NCI-H774 (cell line): ENCODE measurements at regions not wholly inside any gene's neighbourhood (a gene's known extent, or its start where the extent isn't known, plus 50 kb on each side); places are given as distances from the start of the nearest gene placed in this dataset.

ENCODE experiments used
- DNase-seq: peaks from one replicate; lab custom pipeline; 2025; lab: John Stamatoyannopoulos, UW

DNA sequence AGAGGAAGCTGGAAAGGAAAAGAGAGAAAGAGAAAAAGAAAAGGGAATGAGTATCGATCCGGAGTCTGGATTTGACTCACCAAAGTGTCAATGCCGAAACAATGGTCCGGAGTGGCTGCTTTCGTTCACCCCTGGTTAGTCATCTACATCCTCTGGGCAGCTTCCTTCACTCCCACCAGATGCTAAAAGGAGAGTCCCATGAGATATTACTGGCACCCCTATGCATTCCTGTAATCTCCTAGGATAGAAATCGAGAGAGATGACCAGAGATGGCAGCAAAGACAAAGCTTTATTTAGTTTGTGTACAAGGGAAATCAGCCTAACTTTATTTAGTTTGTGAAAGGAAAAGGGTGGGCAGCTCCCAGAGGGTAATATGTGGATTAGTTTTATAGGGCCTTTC is 622.2 kb downstream of the ZPLD1 start:
- DNase-seq, result no peak

- DNase-seq, result no peak
Measured at GRCh38 chr3:103057487-103057886, 622.7 kb downstream of the ZPLD1 start.

GRCh38 chr3:103059432-103059831 is 624.6 kb downstream of the ZPLD1 start:
- DNase-seq, result no peak

DNA sequence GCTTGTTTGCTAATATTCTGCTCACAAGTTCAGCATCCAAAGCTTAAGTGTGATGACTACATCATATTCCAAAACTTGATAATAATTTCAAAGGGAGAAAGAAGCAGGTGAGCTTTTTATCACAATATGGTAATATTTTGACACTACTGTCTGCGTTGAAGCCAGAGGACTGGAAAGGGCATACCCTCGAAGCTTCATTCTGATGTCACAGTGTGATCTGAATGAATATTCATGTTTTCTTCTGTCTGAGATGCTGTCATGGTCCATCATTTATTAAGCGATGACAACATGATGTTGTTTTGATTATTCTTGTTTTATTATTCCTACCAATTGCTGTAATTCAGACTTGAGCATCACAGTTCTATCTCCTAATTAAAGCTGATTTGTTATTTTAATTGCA is 625.4 kb downstream of the ZPLD1 start:
- DNase-seq, result no peak

- no peak for DNase-seq
Measured at GRCh38 chr3:103067963-103068362, 633.1 kb downstream of the ZPLD1 start.

DNA sequence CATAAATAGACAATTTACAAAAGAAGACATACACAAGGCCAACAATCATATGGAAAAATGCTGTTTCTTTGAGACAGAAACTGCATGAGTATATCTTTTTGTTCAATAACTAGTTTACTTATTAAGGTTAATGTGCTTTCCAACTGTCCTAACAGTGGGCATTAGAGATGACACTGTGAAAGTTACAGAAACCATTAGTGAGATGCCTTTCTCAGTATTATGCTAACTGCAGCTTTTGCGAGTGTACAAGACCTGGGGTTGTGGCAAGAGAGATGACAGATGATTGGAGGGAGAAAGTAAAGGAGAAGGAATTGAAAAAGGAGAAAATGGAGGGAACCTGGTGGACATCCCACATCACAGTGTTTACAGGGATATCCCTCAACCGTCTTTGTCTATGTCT is 640.5 kb downstream of the ZPLD1 start:
- no peak for DNase-seq

DNA sequence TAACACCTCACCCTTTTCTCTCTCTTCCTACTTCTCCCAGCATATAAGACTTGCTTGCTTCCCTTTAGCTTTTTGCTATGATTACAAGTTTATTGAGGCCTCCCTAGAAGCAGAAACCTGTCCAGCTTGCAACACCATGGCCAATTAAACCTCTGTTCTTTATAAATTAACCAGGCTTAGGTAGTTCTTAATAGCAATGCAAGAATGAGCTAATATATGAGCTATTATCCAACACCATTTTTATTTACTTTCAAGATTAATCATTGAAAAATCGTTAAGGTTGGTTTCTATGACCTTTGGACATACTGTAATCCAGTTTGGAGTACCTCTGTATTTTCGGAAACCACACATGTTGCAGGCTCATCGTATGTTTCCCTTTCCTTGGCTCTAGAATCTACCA is 643.1 kb downstream of the ZPLD1 start:
- DNase-seq, result no peak

- DNase-seq, result no peak
Measured at GRCh38 chr3:103082501-103082900, 647.7 kb downstream of the ZPLD1 start.

DNA sequence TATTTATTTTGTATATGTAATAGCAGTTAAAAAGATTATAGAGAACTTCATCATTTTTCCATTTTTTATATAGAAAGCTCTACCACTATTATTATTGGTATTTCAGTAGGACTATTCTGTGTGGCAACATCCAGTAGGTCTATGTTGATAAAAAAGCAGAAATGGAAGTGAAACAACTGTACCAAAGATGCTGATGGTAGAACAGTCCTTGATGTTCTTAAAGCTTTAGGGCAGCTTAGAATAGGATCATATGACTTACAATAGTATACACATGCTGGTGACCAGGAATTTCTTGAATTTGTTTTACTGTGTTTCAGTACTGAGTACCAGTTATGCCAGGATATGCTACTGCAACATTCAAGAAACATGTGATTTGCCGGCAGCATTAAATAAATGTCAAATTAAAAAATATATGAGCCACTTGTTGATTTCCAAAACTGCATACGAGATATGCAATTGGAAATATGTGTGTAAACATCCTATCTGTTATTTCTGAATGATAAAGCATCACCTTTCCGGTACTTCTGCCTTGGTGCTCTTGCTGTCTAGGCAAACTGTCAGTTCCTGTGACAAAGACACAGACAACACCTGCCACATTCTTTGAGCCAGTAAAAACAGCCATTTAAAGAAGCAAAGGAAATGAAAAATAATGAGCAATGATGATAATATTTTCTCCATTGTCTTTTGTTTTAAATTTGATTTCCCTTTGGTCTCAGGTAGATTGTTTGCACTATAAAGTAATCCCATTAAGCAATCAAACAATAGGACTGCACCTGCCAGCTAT is 649.2 kb downstream of the ZPLD1 start:
- no peak for DNase-seq

DNA sequence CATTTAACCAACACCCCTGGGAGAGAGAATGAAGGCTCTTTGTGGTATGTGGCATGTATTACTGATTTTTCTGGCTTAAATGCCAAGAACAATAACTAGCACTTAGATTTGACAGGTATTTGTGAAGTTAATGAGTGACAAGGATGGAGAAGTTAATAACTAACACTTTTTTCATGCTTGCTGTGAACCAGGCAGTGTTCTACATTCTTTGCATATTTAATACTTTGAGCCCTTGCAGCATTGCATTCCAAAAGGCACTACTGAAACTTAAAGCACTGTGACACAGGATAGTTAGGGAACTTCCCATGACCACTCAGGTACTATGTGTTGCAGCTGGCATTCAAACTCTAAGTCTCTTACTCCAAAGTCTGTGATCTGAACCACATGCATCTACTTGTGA is 650.6 kb downstream of the ZPLD1 start:
- no peak for DNase-seq

- no peak for DNase-seq
Measured at GRCh38 chr3:103089758-103090157, 654.9 kb downstream of the ZPLD1 start.

- DNase-seq, result no peak
Measured at GRCh38 chr3:103105206-103105605, 670.4 kb downstream of the ZPLD1 start.

DNA sequence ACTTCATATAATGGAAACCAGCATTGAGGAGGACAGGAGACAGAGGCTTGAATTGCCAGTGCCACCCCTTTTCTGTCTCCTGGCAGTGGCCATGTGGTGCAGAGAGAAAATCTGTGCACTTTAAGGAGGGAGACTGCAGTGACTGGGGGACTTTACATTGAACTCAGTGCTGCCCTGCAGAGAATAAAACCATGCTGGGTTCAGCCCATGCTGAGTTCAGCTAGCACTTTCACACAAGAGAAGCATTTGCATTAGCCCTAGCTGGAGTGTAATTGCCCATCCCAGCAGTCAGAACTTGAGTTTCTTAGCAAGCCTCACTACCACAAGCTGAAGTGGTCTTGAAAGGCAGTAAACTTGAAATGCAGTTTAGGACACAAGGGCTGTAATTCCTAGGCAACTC is 677.5 kb downstream of the ZPLD1 start:
- no peak for DNase-seq

- no peak for DNase-seq
Measured at GRCh38 chr3:103126115-103126514, 691.3 kb downstream of the ZPLD1 start.

DNA sequence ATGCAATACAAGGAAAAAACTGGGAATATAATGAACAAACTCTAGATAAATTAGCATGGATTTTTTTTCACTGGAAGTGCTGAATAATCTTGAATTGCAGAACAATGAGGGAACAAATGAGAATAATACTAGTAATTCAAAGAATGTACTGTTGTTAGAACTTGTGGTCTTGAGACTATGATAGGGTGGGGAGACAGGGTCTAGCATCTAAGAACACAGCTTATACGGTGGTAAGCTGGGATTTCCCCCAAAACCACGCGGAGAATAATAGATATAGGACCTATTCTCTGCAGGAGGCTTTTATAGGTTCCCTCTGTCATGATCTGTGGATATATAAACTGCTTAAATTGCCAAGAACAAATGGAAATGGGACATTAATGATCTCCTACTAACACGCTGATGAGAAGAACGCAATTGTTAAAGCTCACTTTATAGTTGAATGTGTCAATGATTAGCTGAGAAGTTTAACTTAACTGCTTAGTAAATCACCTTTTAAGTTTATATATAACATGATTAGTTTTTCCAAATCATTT is 692.3 kb downstream of the ZPLD1 start:
- no peak for DNase-seq

DNA sequence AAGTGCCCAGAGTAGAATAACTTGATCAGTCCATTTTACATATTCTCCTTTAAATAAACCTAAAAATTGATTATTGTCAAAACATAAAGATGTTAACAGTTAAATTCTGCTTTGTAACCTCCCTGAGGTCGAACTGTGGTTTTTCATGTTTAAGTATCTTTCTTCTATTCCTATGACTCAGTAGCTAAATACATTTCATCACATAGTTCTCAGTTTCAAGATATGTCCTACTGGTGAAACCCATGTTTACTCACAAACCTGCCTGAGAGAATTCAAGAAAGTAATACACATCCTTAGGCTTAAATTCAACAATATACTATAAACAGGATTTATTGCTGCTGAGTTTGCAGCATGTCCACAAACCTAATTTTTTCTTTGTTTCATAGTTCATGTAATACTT is 692.9 kb downstream of the ZPLD1 start:
- DNase-seq, result no peak

DNA sequence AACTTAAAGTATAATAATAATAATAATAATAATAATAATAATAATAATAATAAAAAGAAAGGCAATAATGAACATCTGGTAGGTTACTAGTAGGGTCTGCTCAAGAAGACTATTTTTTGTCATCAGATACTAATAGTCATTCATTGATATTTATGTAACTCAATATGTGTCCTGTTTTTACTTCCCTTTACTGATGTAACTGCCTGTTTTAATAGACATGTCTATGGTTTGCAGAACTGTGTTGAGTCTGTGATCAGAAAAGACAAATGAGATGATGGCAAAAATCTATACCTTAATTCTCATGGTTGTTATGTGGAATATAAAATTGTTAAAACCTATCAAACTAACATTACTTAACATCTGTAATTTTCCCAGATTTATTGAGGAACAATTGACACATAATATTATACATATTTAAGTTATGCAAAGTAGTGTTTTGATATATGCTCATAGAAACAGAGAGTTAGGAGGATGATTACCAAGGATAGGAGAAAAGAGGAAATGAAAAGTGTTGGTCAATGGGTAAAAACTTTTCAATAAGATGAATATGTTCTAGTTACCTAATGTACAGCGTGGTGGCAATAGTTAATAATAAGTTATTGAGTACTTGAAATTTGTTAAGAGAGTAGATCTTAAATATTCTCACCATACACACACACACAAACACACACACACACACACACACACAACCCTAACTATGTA is 699.4 kb downstream of the ZPLD1 start:
- DNase-seq, result no peak

GRCh38 chr3:103136621-103137020 is 701.8 kb downstream of the ZPLD1 start:
- no peak for DNase-seq

DNA sequence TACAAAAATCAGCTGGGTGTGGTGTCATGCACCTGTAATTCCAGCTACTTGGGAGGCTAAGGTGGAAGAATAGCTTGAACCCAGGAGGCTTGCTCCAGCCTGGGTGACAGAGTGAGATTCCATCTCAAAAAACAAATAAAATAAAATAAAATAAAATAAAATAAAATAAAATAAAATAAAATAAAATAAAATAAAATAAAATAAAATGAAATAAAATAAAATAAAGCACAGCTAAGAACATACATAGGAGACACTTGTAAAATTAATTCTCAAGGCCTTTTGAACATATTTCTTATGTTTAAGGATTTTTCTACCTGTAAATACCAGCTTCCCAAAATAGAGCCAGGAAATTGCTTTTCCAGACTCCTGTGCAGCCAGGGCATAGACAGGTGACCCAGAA is 703.0 kb downstream of the ZPLD1 start:
- no peak for DNase-seq

DNA sequence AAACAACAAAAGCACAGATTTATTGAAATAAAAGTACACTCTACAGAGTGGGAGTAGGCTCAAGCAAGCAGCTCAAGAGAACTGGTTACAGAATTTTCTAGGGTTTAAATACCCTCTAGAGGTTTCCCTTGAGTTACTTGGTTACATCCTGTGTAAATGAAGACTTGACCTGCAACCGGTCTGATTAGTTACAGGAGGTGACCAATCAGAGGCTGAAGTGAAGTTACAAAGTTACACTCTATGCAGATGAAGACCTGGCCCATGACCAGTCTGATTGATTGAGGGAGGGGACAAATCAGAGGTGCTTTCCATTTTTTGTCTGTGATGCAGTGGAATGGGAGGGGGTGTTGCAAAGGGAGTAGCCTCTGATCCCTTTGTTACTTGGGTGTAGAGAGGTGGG is 723.4 kb downstream of the ZPLD1 start:
- no peak for DNase-seq

GRCh38 chr3:103166890-103167289 is 732.1 kb downstream of the ZPLD1 start:
- no peak for DNase-seq

DNA sequence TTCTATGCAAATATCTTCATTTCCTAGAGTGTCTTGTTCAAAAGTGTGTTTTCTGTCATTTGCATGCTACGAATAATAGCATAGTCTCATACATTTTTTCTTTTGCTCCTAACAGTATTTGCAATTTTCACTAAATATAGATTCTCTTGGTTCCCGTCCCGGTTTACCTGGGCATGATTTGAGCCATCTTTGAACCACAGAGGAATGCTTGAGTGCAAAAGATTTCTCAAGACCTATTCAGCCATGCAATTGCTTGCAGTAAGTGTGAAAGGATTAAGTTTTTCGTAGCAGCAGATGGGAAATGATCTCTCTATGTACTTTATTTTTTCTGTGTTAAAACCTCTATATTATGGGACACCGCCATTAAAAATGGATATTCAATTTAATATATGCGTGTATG is 733.0 kb downstream of the ZPLD1 start:
- no peak for DNase-seq

DNA sequence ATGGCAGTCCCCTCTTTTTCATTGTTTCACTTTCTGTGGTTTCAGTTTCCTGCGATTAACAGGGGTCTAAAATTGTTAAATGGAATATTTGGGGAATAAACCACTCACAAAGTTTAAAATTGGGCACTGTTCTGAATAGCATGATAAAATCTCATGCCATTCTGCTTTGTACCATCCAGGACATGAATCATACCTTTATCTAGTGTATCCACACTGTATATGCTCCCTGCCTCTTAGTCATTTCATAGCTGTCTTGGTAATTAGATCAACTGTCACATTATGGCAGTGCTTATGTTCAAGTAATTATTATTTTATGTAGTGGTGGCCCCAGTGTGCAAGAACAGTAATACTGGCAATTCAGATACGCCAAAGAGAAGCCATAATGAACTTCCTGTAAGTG is 734.5 kb downstream of the ZPLD1 start:
- no peak for DNase-seq

DNA sequence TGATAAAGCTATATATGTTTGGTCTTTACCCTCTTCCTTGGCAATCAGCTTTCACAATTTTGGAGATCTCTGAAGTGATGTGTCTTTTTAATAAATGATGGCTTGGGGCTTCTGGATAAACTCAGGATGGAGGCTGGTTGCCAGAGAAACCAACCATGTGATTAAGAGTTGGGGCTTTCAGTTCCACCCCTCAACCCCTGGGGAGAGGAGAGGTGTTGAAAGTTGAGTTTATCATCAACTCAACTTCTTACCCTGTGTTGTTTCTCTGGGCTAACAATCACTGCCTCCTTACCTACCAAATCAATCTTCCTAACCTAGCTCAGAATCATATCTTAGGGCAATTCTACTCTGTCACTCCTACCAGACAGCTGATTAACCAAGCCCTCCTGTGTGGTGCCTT is 735.8 kb downstream of the ZPLD1 start:
- DNase-seq, result no peak
